GM21723 (cell line): ENCODE measurements at regions not wholly inside any gene's neighbourhood (a gene's known extent, or its start where the extent isn't known, plus 50 kb on each side); places are given as distances from the start of the nearest gene placed in this dataset.
"Not testable (repeated sequence)": the region's sequence is repeated elsewhere in the genome, so short reads cannot be mapped to it uniquely, and the experiment has no call there.

ENCODE experiments used
- ATAC-seq: cut with Tn5 transposase; IDR thresholded peaks from one replicate; pipeline ENCODE4 v1.9.1; 2021; ENCODE audit warnings: mild to moderate bottlenecking, moderate library complexity; ENCODE audit not compliant: unreplicated experiment

DNA sequence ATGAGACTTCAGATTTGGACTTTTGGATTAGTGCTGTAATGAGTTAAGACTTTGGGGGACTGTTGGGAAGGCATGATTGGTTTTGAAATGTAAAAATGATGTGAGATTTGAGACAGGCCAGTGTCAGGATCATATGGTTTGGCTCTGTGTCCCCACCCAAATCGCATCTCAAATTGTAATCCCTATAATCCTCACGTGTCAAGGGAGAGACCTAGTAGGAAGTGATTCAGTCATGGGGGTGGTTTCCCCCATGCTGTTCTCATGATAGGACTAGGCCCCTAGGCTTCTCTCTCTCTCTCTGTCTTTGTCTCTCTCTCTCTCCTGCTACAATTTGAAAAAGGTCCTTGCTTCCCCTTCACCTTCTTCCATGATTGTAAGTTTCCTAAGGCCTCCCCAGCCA, 473.3 kb upstream of the CD180 start:
- ATAC-seq: no peak

DNA sequence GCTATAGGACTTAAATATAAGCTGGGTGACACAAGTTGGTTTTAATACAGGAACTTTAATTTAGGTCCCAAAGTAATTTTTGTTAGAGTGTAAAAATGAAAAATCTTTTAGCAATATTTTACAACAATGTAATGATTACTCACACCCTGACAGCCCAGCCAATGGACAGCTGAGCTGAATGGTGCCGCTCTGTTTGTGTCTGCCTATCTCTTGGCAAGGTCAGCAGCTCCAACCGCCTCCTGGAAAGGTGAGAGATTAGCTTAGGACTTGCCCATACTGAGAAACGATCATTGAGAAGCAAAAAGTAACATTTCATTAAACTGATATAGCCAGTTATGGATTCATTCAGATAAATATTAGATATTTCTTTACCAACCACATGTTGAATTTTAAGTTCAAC, 463.6 kb upstream of the CD180 start:
- ATAC-seq: no peak

DNA sequence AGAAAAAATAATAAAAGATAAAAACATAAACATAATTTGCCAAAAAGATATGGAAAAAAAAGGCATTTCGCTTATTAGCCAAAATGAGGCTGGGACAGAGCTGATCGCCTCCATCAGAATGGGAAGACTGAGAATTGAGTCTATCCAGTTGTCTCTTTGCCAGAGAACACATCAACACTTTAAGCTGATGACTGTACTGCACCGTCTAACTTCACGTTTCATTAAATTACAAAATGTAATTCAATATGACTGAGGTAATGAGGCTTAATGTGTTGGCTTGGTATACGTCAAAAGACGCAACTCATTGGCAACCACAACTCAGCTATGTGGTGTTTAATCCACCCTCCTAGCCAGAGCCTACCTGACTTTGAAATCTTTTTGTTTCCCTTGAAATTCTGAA, 462.7 kb upstream of the CD180 start:
- no peak for ATAC-seq

DNA sequence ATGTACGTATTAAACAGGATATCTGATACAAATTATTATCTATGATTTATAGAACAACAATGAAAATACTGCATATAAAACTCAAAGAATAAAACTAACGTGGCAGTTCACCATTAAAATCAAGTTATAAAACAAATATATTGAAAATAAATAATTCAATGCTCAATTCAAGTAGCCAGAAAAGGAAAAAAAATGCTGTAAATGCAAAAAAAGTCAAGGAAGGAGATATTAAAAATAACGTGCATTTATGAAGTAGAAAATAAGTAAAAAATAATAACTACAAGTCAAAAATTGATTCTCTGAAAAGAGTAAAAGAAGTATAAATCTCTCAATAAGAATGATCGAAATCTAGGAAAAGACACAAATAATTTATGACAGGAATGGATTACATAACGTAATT, 460.5 kb upstream of the CD180 start:
- no peak for ATAC-seq

DNA sequence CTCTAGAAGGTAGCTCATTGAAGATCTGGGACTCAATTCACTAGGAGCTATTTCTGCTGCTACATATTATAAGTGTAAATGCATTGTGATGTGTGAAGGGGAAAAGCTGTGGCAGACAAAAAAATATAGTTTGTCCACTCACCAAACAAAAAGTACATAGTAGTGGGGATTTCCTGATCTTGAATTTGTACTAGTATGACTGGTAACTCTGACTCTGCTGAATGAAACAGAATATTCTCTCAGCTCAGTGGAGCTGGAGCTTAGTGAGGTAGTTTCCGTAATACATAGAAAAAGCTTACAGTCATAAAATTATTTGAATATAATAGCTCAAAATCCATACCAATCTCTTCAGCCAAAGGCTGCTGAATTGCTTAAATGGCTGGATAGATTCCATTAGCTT, 455.6 kb upstream of the CD180 start:
- ATAC-seq: no peak

DNA sequence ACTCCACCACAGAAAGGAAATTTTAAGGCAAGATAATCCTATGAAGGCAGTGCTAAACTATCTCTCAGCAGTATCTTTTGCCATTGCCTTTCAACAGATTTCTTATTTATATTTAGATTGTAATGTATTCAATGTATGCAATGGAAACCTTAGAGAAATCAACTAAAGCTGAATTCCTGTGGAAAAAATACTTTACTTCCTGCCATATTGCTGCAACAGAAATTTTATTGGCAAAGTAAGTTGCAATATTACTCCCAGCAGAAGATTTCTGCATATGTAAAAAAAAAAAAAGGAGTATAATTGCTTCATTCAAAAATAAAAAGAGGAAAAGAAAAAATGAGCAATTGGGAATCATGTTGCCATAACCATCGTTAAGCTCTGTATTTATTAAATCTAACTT, 454.6 kb upstream of the CD180 start:
- no peak for ATAC-seq

DNA sequence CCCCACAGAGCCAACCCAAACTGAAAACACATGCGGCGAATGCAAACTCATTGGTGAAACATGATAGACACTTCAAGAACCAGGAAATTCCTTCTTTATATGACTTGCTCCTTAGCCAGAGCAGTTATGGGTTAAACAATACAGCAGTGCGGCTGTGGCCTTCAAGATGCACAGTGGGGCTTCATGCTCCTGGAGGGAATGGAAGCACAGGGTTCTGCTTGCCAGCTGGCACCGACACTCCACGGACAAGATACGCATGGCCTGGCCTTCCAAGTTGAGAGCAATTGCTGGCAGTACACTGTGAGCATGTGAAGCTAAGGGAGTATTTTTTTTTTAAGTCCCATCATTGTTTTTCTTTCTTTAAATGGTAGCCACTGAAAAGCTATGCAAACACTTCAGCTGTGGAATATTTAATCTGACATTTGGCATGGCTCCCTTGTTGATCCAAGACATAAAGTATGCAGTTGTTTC, 451.6 kb upstream of the CD180 start:
- ATAC-seq: no peak

DNA sequence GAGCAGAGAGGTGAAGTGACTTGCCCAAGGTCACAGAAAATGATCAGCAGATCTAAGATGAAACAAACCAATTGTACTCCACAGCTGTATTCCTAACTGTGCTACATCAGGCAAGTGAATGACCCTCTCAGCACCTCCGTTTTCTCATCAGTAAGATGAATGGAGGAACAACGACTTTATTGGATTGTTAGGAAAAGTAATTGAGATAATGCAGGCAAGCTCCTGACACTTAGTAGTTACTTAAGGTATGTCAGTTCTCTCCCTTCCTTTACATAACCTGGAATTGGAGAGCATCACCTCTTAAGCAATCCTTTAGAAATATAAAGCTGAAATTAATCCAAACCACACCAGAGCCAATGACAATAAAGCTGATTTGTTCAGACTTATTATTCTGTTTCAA, 451.2 kb upstream of the CD180 start:
- no peak for ATAC-seq

DNA sequence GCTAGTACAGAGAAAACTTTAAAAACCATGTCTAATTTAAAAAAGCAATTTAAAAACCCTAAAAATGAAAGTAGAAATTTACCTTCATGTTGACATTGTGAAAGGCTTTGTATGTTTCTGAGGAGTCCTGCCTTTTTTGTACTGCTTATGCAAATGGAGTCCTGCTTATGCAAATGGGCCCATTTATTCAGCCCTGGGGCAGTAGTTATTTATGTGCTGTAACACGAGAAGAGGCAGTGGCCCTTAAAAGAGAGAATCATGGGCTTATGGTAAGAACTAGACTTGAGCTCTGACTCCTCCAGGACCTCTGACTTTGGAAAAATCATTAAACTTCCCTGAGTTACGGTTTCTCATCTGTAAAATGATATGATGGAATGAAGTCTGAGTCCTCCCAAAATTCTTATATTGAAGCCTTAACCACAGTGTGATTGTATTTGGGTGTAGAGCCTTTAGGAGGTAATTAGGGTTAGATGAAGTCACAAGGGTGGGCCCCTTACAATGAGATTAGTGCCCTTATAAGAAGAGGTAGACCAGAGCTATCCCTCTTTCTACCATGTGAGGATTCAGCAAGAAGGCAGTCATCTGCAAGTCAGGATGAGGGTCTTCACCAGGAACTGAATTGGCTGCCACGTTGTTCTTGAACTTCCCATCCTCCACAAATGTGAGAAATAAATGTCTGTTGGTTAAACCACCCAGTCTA, 447.8 kb upstream of the CD180 start:
- no peak for ATAC-seq

DNA sequence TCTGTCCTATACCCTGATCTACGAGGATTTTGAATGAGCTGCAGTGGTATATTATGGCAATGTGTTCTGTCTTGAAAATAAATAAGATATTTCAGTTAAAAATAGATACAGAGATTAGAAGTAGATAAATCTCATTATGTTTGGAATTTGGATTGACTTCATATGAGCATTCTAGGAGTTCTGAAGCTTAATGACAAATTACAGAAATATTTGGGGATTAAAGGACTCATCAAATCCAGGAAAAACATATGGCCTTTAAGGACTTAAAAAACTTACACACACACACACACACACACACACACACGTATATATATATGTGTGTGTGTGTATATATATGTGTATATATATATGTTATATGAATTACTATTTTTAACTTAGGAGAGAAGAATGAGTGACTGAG, 446.9 kb upstream of the CD180 start:
- no peak for ATAC-seq

DNA sequence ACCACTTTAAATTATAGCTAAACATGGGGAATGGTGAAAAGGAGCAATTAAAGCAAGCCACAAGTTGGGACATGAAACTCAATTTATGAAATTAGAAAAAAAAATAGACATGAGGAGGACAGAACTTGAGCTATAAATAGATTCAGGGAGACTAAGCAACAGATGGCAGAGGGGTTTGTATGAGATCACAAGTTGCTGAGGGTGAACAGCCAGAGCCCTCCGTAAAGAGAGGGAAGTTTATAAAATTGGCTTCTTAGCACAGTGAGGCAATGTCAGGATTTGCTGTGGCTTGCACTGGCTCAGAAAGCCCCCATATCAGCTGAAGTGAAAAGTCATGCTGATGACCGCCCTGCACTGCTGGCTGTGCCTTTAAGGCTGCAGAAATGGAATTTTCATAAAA, 443.4 kb upstream of the CD180 start:
- no peak for ATAC-seq

DNA sequence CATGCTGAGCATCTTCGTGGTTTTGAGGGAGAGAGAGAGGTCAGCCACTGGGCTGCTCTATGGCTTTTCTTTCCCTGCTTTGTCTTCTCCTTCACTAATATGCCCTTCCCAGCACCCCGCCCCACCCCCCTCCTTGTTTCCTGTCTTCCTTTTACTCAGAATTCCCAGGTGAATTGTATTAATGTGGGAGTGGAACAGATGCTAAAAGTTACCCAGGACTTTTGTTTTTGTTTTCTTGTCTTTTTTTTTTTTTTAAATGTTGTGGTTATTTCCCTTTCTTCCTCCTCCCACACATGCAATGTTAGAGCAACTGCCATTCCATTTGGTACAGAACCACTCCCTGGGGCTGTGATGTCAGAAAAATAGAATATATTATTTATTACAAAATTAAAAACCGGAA, 442.7 kb upstream of the CD180 start:
- ATAC-seq: no peak

DNA sequence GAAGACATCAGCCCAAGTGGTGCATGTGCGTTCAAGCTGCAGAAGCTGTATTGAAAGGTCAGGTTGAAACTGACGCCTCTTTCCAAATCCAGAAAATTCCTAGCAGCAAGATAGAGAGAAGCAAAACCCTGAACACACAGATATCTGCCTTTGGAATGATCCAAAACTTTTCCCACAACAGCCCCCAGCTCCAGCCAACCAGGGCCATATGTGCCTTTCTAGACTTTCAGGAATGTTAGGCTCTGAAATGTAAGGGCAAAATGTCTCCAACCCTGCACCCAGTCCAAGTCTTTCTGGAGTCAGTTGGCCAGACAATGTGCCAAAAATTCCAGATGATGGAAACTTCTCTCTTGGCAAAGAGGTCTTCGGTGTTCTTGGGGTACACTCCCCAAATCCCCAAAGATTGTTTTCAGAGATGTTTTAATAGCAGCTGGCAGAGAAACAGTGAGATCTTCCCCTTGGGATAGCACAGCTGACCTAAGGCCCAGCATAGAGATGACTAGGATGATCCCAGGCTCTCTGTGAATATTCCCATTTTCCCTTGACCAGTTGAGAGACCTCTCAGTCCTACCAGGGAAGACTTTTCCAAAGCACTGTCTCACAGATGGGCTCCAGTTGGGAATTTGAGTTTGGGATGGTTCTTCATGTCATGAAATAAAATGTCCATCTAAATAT, 440.4 kb upstream of the CD180 start:
- no peak for ATAC-seq

DNA sequence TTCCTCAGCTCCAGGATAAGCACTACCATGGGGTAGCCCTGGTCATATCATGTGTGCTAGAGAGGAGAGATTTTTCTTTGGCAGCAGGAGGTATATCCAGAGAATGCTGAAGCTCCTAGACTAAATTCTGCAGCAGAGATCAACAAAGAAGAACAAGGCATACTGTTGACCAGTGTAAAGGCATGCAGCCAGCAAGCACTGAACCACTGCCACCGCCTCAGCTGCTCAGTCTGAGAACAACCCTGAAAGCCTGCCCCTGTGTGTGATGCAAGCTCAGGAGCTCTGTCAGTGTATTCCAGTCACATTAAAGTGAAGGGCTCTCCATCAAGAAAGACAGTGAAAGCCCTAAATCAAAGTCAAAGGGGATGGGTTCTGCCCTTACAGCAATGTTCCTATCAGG, 439.5 kb upstream of the CD180 start:
- ATAC-seq: no peak

DNA sequence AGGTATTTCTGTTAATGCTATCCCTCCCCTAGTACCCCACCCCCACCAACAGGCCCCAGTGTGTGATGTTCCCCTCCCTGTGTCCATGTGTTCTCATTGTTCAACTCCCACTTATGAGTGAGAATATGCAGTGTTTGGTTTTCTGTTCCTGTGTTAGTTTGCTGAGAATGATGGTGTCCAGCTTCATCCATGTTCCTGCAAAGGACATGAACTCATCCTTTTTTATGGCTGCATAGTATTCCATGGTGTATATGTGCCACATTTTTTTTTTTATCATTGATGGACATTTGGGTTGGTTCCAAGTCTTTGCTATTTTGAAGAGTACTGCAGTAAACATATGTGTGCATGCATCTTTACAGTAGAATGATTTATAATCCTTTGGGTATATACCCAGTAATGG, 430.5 kb upstream of the CD180 start:
- ATAC-seq: not testable (repeated sequence)

DNA sequence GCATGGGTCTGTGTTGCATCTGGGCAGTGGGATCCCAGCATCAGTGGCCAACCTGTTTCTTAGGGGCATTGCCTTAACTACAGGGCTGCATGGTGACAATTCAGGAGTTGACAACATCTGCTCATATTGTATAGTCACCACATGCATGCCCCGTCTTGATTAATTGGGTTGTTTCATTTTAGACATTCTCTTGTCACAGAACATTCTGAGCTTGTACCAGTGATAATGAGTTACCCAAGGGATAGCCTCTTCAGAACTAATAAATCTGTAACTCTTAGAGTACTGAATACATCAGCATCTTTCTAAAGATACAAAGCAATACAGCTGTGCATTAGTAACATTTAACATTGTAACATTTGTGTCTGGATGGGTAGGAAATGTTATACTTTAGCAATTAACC, 426.5 kb upstream of the CD180 start:
- no peak for ATAC-seq

DNA sequence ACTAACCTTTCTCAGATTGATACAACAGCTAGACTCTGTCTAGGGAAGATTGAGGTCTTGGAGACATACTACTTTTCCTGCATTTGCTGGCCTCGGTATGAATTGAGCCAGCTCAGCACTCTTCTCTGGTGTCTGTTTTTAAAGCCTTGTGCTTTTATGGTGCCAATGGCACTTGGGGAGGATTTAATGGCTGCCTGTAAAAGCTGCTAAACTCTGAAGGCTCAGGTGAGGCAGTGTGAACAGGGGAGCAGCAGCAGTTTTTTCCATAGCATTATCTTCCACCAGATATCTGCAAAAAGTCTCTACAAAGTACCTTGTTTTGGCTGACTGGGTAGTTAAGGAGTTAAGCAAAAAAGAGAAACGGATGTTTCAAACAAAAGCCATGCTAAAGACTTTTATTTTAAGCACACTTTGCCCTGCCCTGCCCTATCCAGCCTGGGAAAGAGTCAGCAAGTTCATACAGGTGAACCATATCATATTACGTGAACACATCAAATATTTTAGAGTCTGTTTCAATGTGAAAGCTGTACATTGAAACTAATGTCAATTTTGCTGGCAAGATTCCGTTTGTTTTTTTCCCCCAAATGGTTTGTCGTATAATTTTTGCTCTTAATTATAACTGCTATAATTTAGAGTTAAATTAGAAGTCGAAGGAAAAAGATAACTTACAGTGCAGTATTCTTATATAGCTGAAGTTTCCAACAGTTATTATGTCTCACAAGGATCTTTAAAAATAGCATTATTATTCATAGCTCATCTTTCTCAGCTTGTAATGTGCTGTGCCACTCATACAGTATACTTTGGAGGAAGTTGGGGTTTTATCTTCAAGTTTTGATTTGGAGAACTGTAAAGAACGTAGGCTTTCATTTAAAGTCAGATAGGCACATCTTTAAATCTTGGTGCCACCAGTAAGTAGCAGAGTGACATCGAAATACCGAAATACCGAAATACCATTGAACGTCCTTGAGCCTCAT, 424.1 kb upstream of the CD180 start:
- ATAC-seq: no peak

DNA sequence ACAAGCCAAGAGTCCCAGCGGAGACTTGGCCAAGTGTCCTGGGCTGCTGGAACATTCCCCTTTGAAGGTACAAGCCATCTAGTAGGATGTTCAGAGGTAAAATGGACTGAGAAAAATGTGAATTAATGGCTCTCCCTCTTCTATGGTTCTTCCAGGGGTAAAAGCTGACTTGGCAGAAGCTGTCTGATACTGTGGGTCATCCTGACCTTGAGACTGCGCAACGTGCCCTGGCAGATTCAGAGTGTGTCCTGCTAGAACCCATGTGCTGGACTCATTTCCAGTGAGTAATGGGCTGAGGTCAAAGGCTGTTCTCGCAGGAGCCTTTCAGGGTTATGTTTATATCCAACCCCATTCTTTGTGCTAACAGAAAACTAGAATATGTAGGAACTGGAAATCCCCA, 423.0 kb upstream of the CD180 start:
- ATAC-seq: no peak

DNA sequence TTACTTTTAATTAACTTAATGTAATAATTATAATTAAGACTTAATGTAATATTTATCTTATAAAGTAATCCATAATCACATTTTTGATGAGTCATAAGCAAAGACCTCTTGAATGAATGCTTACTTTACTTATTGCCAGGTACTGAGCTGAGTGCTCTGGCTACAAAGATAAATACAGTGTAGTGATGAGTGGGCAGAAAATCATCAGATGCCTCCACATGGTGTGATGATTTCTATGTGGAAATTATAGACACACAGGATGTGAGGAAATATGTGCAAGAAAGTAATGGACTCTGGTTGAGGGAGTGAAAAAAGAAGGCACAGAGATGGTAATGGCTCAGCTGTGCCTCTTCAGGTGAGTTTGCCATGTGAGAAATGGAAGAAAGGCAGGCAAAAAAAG, 422.6 kb upstream of the CD180 start:
- ATAC-seq: no peak

DNA sequence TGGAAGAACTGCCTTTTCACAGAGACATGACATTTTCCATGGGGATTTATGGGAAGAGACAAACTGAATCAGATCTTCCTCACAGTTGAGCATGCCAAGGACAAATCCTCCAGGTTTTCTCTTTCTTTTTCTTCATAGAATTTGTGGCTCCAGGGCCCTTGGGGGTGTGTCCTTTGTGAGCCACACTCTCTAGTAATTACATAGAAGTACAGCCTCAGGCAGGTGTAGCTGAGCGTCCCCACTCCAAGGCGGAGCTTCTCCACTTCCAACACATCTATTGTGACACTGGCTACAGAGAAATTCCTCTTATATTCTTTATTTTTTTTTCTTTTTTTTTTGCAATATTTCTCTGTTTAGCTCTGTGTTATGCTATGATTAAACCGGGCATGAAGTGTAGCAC, 420.5 kb upstream of the CD180 start:
- ATAC-seq: no peak

DNA sequence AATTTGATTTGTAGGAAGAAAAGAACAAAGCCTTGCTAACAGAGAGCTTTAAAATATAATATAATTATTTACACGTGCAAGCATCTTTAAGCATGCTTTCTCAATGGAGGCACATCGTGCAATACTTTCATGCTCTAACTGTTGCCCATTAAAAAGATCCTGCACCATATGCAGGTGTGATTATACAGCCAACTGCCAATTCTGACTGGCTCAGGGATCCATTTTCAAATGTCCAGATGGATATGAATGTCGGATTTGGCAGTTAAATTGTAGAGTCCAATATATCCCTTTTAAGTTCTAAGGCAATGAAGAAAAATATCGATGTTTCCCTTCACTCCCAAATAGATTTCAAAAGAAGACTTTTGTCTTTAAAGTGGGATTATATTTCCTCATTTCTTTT, 416.4 kb upstream of the CD180 start:
- no peak for ATAC-seq
